ENCODE measurements at regions not wholly inside any gene's neighbourhood (a gene's known extent, or its start where the extent isn't known, plus 50 kb on each side); places are given as distances from the start of the nearest gene placed in this dataset.

DNA sequence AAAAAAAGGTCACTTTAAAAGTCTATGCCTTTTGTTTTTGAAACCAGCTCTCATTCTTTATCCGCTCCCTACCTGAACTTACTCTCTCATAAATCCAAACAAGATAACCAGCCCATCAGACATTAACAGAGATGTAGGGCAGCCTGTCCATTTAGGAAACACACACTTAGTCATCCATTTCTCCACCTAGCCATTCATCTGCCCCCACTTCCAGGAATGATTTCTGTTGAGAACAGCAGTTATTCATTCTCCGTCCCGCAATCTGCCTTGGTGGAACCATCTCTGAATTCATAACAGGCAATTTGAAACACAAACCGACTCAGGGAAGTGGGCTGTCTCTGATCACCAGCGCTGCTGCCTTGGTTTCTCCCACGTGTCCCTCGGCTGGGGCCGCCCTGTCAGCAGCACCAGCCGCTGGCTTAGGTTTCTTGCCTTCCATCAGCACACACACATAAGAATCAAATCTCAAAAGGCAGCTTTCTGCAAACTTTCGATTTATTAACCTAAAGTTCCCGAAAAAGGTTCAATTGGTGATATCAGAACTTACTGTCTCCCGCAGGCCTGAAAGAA, 528.2 kb upstream of the NRP1 start:
- Histone ChIP-seq H3K9me3 (no peaks in the 10 kb centered on the region), H3K36me3 (ENCODE audit: low read depth) (no peaks in the 10 kb centered on the region), H3K4me1 (ENCODE audit: low read depth) (no peaks in the 10 kb centered on the region), H3K4me3 (no peak overlapping the region)
- no peak for ATAC-seq
- TF ChIP-seq CTCF (IDR thresholded peaks at IDR 0.05) = no peak
- DNase-seq = no peak
- intact Hi-C loops (cut with DNase I, micrococcal nuclease) = no loop called here

DNA sequence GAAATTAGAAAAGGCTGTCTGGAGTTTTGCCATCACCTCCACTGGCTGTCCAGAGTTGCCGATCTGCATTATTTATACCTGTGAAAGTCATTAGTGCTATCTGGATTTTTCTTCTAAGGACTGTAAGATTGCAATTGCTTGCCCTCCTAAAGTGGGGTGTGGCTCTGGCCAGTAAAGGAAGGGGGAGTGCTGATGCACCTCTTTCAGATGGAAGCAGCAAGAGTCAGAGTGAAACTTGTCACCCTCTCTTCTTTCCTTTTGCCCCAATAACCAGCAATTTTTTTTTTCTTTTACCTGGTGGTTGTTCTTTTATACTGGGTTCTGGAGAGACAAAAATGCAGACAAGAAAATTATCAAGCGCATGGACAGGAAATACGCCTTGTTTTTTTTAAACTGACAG, 527.4 kb upstream of the NRP1 start:
- TF ChIP-seq CTCF (IDR thresholded peaks at IDR 0.05) = no peak
- Histone ChIP-seq H3K4me3 (no peak overlapping the region), H3K4me1 (ENCODE audit: low read depth) (no peaks in the 10 kb centered on the region), H3K9me3 (no peaks in the 10 kb centered on the region), H3K36me3 (ENCODE audit: low read depth) (no peaks in the 10 kb centered on the region)
- DNase-seq (no peak), ATAC-seq (no peak)
- intact Hi-C loops (cut with DNase I, micrococcal nuclease) = no loop called here

- DNase-seq (no peak), ATAC-seq (no peak)
- Histone ChIP-seq H3K4me3 (no peak overlapping the region), H3K4me1 (ENCODE audit: low read depth) (no peaks in the 10 kb centered on the region), H3K9me3 (no peaks in the 10 kb centered on the region), H3K36me3 (ENCODE audit: low read depth) (no peaks in the 10 kb centered on the region)
- no peak for TF ChIP-seq CTCF (IDR thresholded peaks at IDR 0.05)
- intact Hi-C loops (cut with DNase I, micrococcal nuclease) = no loop called here
These were observed 526.7 kb upstream of the NRP1 start for GRCh38 chr10:33861016-33861704.

DNA sequence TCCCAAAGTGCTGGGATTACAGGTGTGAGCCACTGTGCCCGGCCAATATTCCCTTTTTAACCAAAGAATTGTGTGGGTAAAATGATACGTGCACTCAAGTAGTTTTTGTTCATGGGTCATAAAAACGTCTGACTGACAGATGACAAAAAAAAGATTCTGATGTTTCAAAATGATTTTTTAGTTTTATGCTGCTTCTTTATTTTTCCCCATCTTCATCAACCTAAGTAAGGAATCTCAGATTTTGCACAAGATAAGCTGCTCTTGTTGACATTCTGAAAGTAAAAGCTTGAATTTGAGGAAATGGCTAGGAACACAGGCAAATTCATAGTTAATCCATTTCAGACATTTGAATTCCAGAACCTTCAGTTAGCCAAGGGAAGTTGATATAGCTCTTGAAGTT, 526.1 kb upstream of the NRP1 start:
- DNase-seq (no peak), ATAC-seq (no peak)
- TF ChIP-seq CTCF (IDR thresholded peaks at IDR 0.05) = no peak
- Histone ChIP-seq H3K36me3 (ENCODE audit: low read depth) (no peaks in the 10 kb centered on the region), H3K9me3 (no peaks in the 10 kb centered on the region), H3K4me1 (ENCODE audit: low read depth) (no peaks in the 10 kb centered on the region), H3K4me3 (no peak overlapping the region)
- intact Hi-C loops (cut with DNase I, micrococcal nuclease) = no loop called here

DNA sequence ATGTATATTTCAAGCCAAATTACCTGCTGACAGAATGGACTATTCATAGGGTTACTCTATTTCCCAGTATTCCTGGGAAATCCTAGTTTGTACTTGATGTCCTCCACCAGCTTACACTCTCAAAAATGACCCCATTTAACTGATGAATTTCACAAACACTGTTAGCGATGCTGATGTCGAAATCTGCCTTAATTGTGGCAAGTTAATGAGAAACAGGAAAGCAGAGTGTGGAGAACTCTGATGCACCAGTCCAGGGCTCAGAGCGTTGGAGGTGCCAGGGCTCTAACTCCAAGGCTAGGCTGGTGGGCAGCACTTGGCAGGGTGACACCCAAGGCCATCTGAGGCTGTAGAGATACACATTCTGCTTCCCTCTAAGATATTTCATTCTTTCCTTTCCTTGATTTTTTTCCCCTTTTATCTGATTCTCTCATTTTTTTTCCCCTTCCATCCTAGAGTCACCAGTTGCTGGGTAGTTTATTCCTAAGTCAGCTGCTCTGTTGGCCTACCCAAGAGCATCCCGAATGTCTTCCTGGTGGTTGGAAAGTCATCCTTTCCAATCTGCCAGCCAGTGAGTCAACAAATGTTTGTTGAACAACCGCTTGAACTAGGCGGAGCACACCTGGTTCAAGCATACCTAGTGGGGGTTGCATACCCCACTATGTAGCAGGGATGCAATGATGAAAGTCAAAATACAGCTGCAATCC, 525.0 kb upstream of the NRP1 start:
- Histone ChIP-seq H3K4me3 (no peak overlapping the region), H3K36me3 (ENCODE audit: low read depth) (no peaks in the 10 kb centered on the region), H3K9me3 (no peaks in the 10 kb centered on the region), H3K4me1 (ENCODE audit: low read depth) (no peaks in the 10 kb centered on the region)
- ATAC-seq (no peak), DNase-seq (no peak)
- no peak for TF ChIP-seq CTCF (IDR thresholded peaks at IDR 0.05)
- intact Hi-C loops (cut with DNase I, micrococcal nuclease) = no loop called here

All from mucosa of descending colon (tissue), 3 donors.